GM12874 (cell line): ENCODE measurements at regions not wholly inside any gene's neighbourhood (a gene's known extent, or its start where the extent isn't known, plus 50 kb on each side); places are given as distances from the start of the nearest gene placed in this dataset.

Experiments
- CTCF ChIP-seq: IDR thresholded peaks from 2 replicates; pipeline ENCODE4 v1.5.1; 2011; ENCODE audit warnings: low read depth, mild to moderate bottlenecking, control low read depth, low read length, moderate library complexity; ENCODE audit not compliant: insufficient read depth

- TF ChIP-seq CTCF = no peak
These were observed 519.1 kb downstream of the SOX11 start for GRCh38 chr2:6211236-6211635.

- TF ChIP-seq CTCF = no peak
These were observed 520.3 kb downstream of the SOX11 start for GRCh38 chr2:6212491-6212890.

GRCh38 chr2:6213056-6213780 is 521.0 kb downstream of the SOX11 start:
- no peak for TF ChIP-seq CTCF

- no peak for TF ChIP-seq CTCF
These were observed 522.3 kb downstream of the SOX11 start for GRCh38 chr2:6214471-6214870.

- no peak for TF ChIP-seq CTCF
These were observed 522.9 kb downstream of the SOX11 start for GRCh38 chr2:6215053-6215452.

GRCh38 chr2:6216234-6216633 is 524.0 kb downstream of the SOX11 start:
- TF ChIP-seq CTCF = no peak

- TF ChIP-seq CTCF = no peak
These were observed 526.7 kb downstream of the SOX11 start for GRCh38 chr2:6218926-6219325.
